Ecto neural progenitor cell (in vitro differentiated cells): ENCODE measurements at regions not wholly inside any gene's neighbourhood (a gene's known extent, or its start where the extent isn't known, plus 50 kb on each side); places are given as distances from the start of the nearest gene placed in this dataset.
"Not testable (repeated sequence)": the region's sequence is repeated elsewhere in the genome, so short reads cannot be mapped to it uniquely, and the experiment has no call there.

Source experiments
- DNase-seq: peaks from one replicate; pipeline ENCODE4 v3.0.0-alpha.2; 2018; ENCODE audit warnings: low spot score

GRCh38 chr21:22280851-22281250 is 1282.6 kb downstream of the NCAM2 start:
- DNase-seq = no peak

GRCh38 chr21:22288885-22289499 is 1290.8 kb downstream of the NCAM2 start:
- no peak for DNase-seq

DNA sequence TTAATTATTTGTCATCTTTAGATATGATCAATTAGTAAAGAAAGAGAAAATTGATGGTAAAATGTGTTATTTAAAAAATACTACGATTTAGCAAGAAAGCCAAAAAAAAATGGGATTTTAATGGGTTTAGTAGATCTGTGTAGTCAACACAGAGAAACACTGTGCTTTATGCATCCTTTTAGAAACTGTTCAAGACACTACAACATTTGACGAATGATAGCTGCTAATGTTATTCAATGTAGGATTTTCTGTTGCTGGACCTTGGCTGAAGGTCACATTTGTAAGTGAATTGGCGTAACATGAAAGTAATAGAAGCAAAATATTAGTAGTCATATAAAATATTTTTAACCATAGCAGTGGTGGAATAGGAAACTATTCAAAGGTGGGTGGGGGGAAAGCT is 1293.9 kb downstream of the NCAM2 start:
- no peak for DNase-seq

- DNase-seq = no peak
Observed at GRCh38 chr21:22297575-22297974, 1299.4 kb downstream of the NCAM2 start.

- DNase-seq = no peak
Observed at GRCh38 chr21:22311741-22312462, 1313.7 kb downstream of the NCAM2 start.

GRCh38 chr21:22314963-22315362 is 1316.8 kb downstream of the NCAM2 start:
- DNase-seq = no peak

- no peak for DNase-seq
Observed at GRCh38 chr21:22319435-22319834, 1321.2 kb downstream of the NCAM2 start.

DNA sequence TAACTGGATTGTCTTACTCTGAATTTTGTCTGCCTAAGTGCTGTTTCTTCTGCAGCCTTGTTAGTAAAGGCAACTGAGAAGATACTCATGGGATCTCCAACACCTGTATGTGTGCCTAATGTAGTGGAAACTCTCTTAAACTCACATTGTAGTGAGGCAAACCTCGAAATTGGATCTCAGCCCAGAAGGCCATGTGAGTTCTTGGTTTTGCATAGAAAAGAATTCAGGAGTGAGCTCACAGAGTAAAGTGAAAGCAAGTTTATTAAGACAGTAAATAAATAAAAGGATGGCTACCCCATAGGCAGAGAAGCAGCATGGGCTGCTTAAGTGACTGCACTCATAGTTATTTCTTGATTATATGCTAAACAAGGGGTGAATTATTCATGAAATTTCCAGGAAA is 1344.7 kb downstream of the NCAM2 start:
- DNase-seq = no peak

GRCh38 chr21:22343303-22343702 is 1345.1 kb downstream of the NCAM2 start:
- DNase-seq = no peak

- DNase-seq = no peak
Observed at GRCh38 chr21:22343721-22344120, 1345.5 kb downstream of the NCAM2 start.

DNA sequence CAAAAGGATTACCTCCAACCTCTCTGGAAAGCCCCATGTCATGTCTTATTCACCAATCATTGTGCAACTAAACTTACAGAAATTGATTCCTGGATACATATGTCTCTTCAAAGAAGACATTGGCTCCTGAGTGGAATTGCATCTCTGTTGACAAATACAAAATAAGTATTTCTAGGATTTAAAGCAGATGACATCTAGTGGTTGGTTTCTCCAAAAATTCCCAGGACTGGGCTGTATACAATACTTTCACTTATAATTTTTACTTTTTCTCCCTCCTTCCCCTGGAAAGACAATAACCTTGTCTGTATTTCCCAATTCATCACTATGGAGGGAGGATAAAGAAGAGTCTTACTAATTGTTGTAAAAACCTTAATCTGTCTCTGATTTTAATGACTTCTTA is 1347.4 kb downstream of the NCAM2 start:
- no peak for DNase-seq

DNA sequence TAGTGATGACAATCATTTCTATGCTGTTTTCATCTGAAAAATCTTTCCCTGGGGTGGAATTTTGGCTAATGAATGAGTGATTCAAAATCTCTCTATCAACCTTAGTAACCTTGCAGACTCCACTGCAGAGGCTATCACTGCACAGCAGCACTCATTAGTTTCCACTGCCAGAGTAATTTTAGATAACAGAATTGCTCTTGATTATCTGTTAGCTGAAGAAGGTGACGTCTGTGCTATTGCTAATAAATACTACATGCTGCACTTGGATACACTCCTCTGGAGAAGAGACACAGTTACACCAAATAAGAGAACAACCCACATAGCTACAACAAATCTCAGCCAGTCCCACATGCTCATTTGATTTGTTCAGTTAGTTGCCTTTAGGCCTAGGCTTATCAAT is 1348.4 kb downstream of the NCAM2 start:
- DNase-seq = no peak

GRCh38 chr21:22351076-22351475 is 1352.9 kb downstream of the NCAM2 start:
- DNase-seq = no peak

DNA sequence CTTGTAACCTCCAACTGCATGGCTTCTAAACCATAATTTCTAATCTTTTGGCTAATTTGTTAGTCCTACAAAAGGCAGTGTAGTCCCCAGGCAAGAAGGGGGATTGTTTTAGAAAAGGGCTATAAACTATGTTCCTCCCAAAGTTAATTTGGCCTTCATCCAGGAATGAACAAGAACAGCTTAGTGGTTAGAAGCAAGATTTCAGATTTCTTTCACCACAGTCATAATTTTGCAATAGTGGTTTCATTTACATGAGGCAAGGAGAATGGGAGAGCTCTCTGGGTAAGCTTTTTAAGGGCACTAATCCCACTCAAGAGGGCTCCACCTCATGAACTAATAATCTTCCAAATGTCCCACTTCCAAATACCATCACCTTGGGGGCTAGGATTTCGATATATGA is 1353.9 kb downstream of the NCAM2 start:
- DNase-seq = no peak

DNA sequence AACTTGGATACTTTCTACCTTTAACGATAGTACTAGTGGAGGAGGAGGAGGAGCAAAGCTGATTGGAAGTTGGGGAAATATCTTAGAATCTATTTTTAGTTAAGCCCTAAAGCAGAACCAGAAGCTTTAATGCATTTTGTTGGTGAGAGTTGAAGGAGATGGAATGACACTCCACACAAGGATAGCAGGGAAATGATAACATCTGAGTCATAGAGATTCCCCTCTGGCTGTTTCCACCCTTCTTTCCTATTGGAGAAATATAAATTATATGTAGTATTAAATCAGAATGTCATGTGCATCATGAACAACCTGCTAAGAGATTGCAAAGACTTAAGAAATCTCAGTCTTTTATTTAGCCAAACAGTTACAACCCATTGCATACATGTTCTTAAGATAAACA is 1357.7 kb downstream of the NCAM2 start:
- DNase-seq = no peak

GRCh38 chr21:22356663-22357062 is 1358.5 kb downstream of the NCAM2 start:
- DNase-seq = no peak

DNA sequence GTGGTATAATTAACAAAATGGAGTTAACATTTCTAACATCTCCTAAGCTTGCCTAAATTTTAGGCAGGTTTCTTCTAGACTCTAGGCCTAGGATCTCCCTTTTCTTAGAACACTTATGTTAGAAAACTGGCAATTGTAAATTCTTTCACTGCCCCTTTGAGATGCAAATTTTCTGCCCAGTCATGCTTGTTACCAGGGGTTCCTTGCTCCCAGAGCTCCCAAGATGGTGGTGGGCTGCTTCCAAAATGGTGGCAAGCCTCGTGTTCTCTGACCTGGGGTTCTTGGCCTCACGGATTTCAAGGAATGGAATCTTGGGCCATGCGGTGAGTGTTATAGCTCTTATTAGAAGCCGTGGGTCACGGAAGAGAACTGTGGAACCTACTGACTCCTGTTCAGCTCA is 1361.4 kb downstream of the NCAM2 start:
- DNase-seq = not testable (repeated sequence)

DNA sequence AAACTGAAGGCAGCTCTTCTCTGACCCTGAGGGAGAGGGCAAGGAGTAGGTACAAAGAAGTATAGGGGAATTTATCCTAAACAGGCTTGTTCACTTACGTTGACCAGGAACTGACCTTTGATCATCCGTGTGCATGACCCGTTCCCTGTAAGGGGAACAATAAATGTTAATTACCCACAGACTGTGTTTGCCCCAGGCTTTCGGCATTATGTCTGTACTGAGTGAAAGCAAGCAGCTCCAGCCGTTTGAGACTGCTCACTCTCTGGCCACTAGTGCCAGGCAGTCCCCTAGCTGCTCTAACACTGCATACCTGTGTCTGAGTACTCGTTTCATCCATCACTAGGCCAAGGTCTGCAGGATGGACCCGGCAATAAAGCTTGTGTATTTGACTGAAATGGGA is 1365.3 kb downstream of the NCAM2 start:
- DNase-seq = no peak

GRCh38 chr21:22364163-22364562 is 1366.0 kb downstream of the NCAM2 start:
- DNase-seq = no peak

- no peak for DNase-seq
Observed at GRCh38 chr21:22374218-22374969, 1376.2 kb downstream of the NCAM2 start.

GRCh38 chr21:22377795-22378194 is 1379.6 kb downstream of the NCAM2 start:
- DNase-seq = not testable (repeated sequence)

GRCh38 chr21:22393324-22393723 is 1395.1 kb downstream of the NCAM2 start:
- no peak for DNase-seq

GRCh38 chr21:22395965-22396364 is 1397.8 kb downstream of the NCAM2 start:
- no peak for DNase-seq
